Fibroblast of mammary gland (primary cell): ENCODE measurements at regions not wholly inside any gene's neighbourhood (a gene's known extent, or its start where the extent isn't known, plus 50 kb on each side); places are given as distances from the start of the nearest gene placed in this dataset.

Experiments
- DNase-seq: peaks from one replicate; pipeline ENCODE4 v3.0.0-alpha.2; 2010; ENCODE audit warnings: low read depth
- H3K4me3 ChIP-seq: 2 replicates; pipeline ENCODE4 v1.5.1; 2011; ENCODE audit warnings: low read depth, mild to moderate bottlenecking, low read length, moderate library complexity; ENCODE audit not compliant: control insufficient read depth
- CTCF ChIP-seq: conservative IDR thresholded peaks from 2 replicates; pipeline ENCODE4 v1.5.1; 2011; ENCODE audit warnings: low read depth, low read length, inconsistent platforms; ENCODE audit not compliant: control insufficient read depth, insufficient read depth

- TF ChIP-seq CTCF: peak; percentile 2
- H3K4me3 ChIP-seq: no peak overlapping the region
- DNase-seq: peak; percentile 30
Observed at GRCh38 chr13:31056644-31057271, 104.9 kb downstream of the HSPH1 start.

- H3K4me3 ChIP-seq: no peak overlapping the region
- no peak for TF ChIP-seq CTCF
- DNase-seq: no peak
Observed at GRCh38 chr13:31055589-31055988, 106.1 kb downstream of the HSPH1 start.

DNA sequence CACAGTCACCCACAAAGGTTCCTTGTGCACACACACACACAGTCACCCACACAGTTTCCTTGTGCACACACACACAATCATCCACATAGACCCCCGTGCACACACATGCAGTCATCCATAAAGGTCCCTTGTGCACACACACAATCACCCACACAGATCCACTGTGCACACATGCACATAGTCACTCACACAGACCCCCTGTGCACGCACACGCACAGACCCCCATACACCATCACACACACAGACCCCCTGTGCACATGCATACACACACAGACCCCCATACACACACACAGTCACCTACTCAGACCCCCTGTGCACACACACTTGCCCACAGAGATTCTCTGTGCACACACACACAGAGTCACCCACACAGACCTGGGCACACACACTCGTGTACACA, 107.1 kb downstream of the HSPH1 start:
- no peak overlapping the region for H3K4me3 ChIP-seq
- TF ChIP-seq CTCF: no peak
- no peak for DNase-seq

DNA sequence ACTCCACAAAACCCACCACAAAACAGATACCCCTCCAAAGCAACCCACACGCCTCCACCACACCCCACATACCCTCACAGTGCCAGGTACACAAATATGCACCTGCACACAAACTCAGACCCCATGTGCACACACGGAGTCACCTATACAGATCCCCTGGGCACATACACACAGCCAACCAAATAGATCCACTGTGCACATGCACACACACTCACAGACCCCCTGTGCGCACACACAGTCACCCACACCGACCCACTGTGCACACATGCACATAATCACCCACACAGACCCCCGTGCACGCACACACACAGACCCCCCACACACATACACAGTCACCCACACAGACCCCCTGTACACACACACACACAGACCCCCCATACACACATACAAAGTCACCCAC, 107.8 kb downstream of the HSPH1 start:
- no peak overlapping the region for H3K4me3 ChIP-seq
- TF ChIP-seq CTCF: no peak
- DNase-seq: no peak

DNA sequence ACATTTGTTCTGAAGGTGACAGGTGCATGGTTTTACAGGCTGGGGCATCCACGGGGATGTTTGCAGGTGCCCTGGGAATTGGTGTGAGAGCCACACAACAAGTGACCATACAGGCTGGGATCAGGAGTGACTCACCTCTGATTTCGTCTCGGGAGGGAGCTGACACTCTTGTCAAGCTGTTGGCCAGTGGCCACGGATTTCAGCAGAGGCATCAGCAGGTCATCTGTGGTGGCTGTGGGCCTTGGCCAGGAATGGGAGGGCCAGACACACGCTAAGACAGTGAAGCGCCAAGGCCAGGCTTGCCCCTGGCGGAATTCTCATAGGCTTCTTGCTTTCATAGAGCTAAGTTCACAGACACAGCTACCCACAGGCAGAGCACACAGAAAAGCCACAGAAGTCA, 108.6 kb downstream of the HSPH1 start:
- H3K4me3 ChIP-seq: no peak overlapping the region
- peak; percentile 22 for DNase-seq
- no peak for TF ChIP-seq CTCF

GRCh38 chr13:31052478-31052877, 109.2 kb downstream of the HSPH1 start:
- no peak for TF ChIP-seq CTCF
- H3K4me3 ChIP-seq: no peak overlapping the region

GRCh38 chr13:31051999-31052398, 109.7 kb downstream of the HSPH1 start:
- no peak for TF ChIP-seq CTCF
- no peak for DNase-seq
- no peak overlapping the region for H3K4me3 ChIP-seq

More at GRCh38 chr13:31052478-31052877, 109.2 kb downstream of the HSPH1 start:
- no peak for DNase-seq
